K562 (cell line): ENCODE measurements at regions not wholly inside any gene's neighbourhood (a gene's known extent, or its start where the extent isn't known, plus 50 kb on each side); places are given as distances from the start of the nearest gene placed in this dataset.

Experiments
- ATAC-seq: fragments of 200-7000 bp; cut with Tn5 transposase; 3 replicates; pipeline ENCODE4 v1.9.1; 2020; ENCODE audit warnings: moderate library complexity
- BruUV-seq: library from RNA; stranded (reverse); fragments of 400-500 nt; replicated peaks from 2 replicates; lab custom pipeline; 2021; lab: Mats Ljungman, UMichigan
- CTCF ChIA-PET: fragments of 300-600 bp; formaldehyde crosslinking; extraction: SDS; loops from one replicate; lab custom pipeline; 2021; ENCODE audit warnings: low intra/inter-chr PET ratio; lab: Yijun Ruan, JAX
- POLR2A ChIA-PET: fragments of 300-600, 350-650 bp; sonication (Branson Sonifier 250); formaldehyde crosslinking; extraction: SDS; loops from one replicate; lab custom pipeline; 2021; ENCODE audit warnings: antibody characterized with exemption, inconsistent platforms; lab: Yijun Ruan, JAX
- DNase-seq, 4 experiments: peaks; one replicate each; pipeline versions ENCODE4 v3.0.0 to v3.0.0-alpha.2; 2011 to 2018; ENCODE audit warnings: low spot score in 3 of 4, mixed read lengths in 3 of 4; ENCODE audit errors: extremely low read depth in 1 of 4
- FAIRE-seq: peaks from 2 replicates; lab custom pipeline; 2011; peaks lifted over from hg19 to GRCh38; lab: Jason Lieb, UNC
- H2AFZ ChIP-seq: 2 replicates; pipeline ENCODE4 v1.6.0; 2011; ENCODE audit warnings: low read depth, low read length, control low read depth, inconsistent platforms
- H3K27ac ChIP-seq: fragments of 200-600 bp; 3 replicates; pipeline ENCODE4 v1.8.0; 2011; ENCODE audit warnings: low read depth, mild to moderate bottlenecking, control low read depth, inconsistent platforms, low read length, moderate library complexity, mixed read lengths; ENCODE audit errors: extremely low read depth
- H3K27me3 ChIP-seq, 2 experiments: fragments of 300-600 bp in 1 of 2; 2 replicates in 1 of 2; 3 replicates in 1 of 2; pipeline versions ENCODE4 v1.6.0 to v1.8.0; 2011; ENCODE audit warnings: inconsistent platforms in 2 of 2, low read length in 2 of 2, mild to moderate bottlenecking in 1 of 2, mixed read lengths in 1 of 2, moderate library complexity in 1 of 2; ENCODE audit not compliant: control insufficient read depth in 2 of 2, insufficient read depth in 2 of 2
- H3K36me3 ChIP-seq: fragments of 300-600 bp; 3 replicates; pipeline ENCODE4 v1.8.0; 2011; ENCODE audit warnings: mild to moderate bottlenecking, low read length, inconsistent platforms; ENCODE audit not compliant: control insufficient read depth, insufficient read depth
- H3K4me1 ChIP-seq, 2 experiments: fragments of 200-600 bp in 1 of 2; replicated peaks in 1 of 2; 2 replicates in 1 of 2; 3 replicates in 1 of 2; pipeline versions ENCODE4 v1.5.1 to v1.8.0; 2011; ENCODE audit warnings: inconsistent platforms in 2 of 2, low read length in 2 of 2, mild to moderate bottlenecking in 1 of 2, mixed read lengths in 1 of 2, moderate library complexity in 1 of 2; ENCODE audit not compliant: control insufficient read depth in 2 of 2, insufficient read depth in 2 of 2
- H3K4me2 ChIP-seq: 2 replicates; pipeline ENCODE4 v1.6.1; 2011; ENCODE audit warnings: low read length, control low read depth, inconsistent platforms, mixed read lengths; ENCODE audit not compliant: insufficient read depth
- H3K4me3 ChIP-seq: fragments of 200-600 bp; sonication (generic), shearing (Covaris generic); 2 replicates; pipeline ENCODE4 v1.5.1; 2016; ENCODE audit warnings: control low read depth, inconsistent platforms
- H3K79me2 ChIP-seq: fragments of 200-600 bp; 3 replicates; pipeline ENCODE4 v1.8.0; 2011; ENCODE audit warnings: low read length, inconsistent platforms; ENCODE audit not compliant: control insufficient read depth, insufficient read depth
- H3K9ac ChIP-seq, 2 experiments: 2 replicates each; pipeline versions ENCODE4 v1.6.0 to v1.6.1; 2011; ENCODE audit warnings: low read depth in 2 of 2, low read length in 2 of 2, control low read depth in 1 of 2, inconsistent platforms in 1 of 2, mild to moderate bottlenecking in 1 of 2, mixed read lengths in 1 of 2; ENCODE audit not compliant: insufficient read depth in 1 of 2
- H3K9me1 ChIP-seq: one replicate; pipeline ENCODE4 v1.6.0; 2011; ENCODE audit warnings: inconsistent platforms, mild to moderate bottlenecking, low read length, moderate library complexity; ENCODE audit not compliant: control insufficient read depth, insufficient read depth
- H3K9me3 ChIP-seq: replicated peaks from 2 replicates; pipeline ENCODE4 v1.5.1; 2011; ENCODE audit warnings: low read depth, low read length, inconsistent platforms; ENCODE audit not compliant: control insufficient read depth, insufficient read depth
- H4K20me1 ChIP-seq: replicated peaks from 2 replicates; pipeline ENCODE4 v1.6.1; 2011; ENCODE audit warnings: low read length, inconsistent platforms, mixed read lengths; ENCODE audit not compliant: control insufficient read depth, insufficient read depth
- BDP1 ChIP-seq: IDR thresholded peaks from 3 replicates; pipeline ENCODE4 v1.6.1; 2011; ENCODE audit not compliant: insufficient read length, insufficient read depth
- EGR1 ChIP-seq: fragments of 450-650 bp; conservative IDR thresholded peaks from 2 replicates; pipeline ENCODE4 v1.6.1; 2017; ENCODE audit warnings: mild to moderate bottlenecking
- HSF4 ChIP-seq: fragments of 250-450 bp; sonication (Bioruptor Pico); IDR thresholded peaks from 2 replicates; pipeline ENCODE4 v2.1.2; 2022; ENCODE audit warnings: mild to moderate bottlenecking, moderate library complexity, borderline replicate concordance
- NFE2 ChIP-seq: IDR thresholded peaks from 2 replicates; pipeline ENCODE4 v1.6.1; 2014; ENCODE audit warnings: antibody characterized with exemption, low read depth
- RFX7 ChIP-seq: fragments of 250-450 bp; sonication (Bioruptor Pico); IDR thresholded peaks from 2 replicates; pipeline ENCODE4 v1.5.1; 2021; ENCODE audit warnings: mild to moderate bottlenecking
- SREBF1 ChIP-seq: fragments of 150-350 bp; IDR thresholded peaks from 2 replicates; pipeline ENCODE4 v1.6.1; 2014; ENCODE audit warnings: antibody characterized with exemption, low read depth, low read length, borderline replicate concordance
- XRCC4 ChIP-seq: IDR thresholded peaks from one replicate; pipeline ENCODE4 v1.6.1; 2011; ENCODE audit not compliant: insufficient read depth, insufficient read length; ENCODE audit errors: extremely low read depth
- ZBTB8A ChIP-seq: fragments of 450-650 bp; IDR thresholded peaks from 2 replicates; pipeline ENCODE4 v1.6.1; 2018; ENCODE audit warnings: mild to moderate bottlenecking, moderate library complexity; ENCODE audit not compliant: partially characterized antibody
- ZNF133 ChIP-seq: fragments of 250-450 bp; sonication (Bioruptor Pico); IDR thresholded peaks from 2 replicates; pipeline ENCODE4 v1.4.0; 2020; ENCODE audit warnings: mild to moderate bottlenecking
- ZNF324 ChIP-seq: fragments of 250-450 bp; sonication (Bioruptor Pico); IDR thresholded peaks from 2 replicates; pipeline ENCODE4 v1.4.0; 2020; ENCODE audit warnings: mild to moderate bottlenecking
- ZNF644 ChIP-seq: fragments of 200-800 bp; sonication (Bioruptor generic); IDR thresholded peaks from 2 replicates; pipeline ENCODE4 v1.6.1; 2016; ENCODE audit warnings: low read depth, missing genetic modification characterization, missing compliant biosample characterization
- WGBS: fragments of 100-300 bp; shearing (Covaris generic); methylation state at CpG from one replicate; pipeline ENCODE4 v1.1.6; 2016; ENCODE audit warnings: low coverage, mixed read lengths; ENCODE audit not compliant: insufficient coverage; ENCODE audit errors: missing lambda C conversion rate; 5-methylcytosine and 5-hydroxymethylcytosine counted together
- in situ Hi-C: fragments of 300-500 bp; cut with MboI; formaldehyde crosslinking; loops from 4 replicates; pipeline ENCODE4 v1.15.0; 2018; ENCODE audit warnings: inconsistent platforms, mixed read lengths
- intact Hi-C: fragments of 100-400 bp; cut with micrococcal nuclease; formaldehyde crosslinking; loops from 2 replicates; pipeline ENCODE4 v1.14.2; 2022
- TF ChIP-seq, protein P1 (sequence below), 3 experiments: fragments of 200-800 bp in 1 of 3; fragments of 250-450 bp in 1 of 3; fragments of 450-650 bp in 1 of 3; sonication (Bioruptor Pico) in 1 of 3; sonication (Bioruptor generic) in 1 of 3; formaldehyde crosslinking in 1 of 3; IDR thresholded peaks; 2 replicates each; pipeline versions ENCODE4 v1.6.1 to v1.8.0; 2016 to 2022; ENCODE audit warnings: mild to moderate bottlenecking in 2 of 3, missing genetic modification characterization in 2 of 3, missing compliant biosample characterization in 1 of 3, moderate library complexity in 1 of 3
- TF ChIP-seq, protein P2 (sequence below): sonication (generic); formaldehyde crosslinking; IDR thresholded peaks from 2 replicates; pipeline ENCODE4 v1.8.0; 2022; ENCODE audit warnings: mild to moderate bottlenecking, low read depth, missing genetic modification reagents
- TF ChIP-seq, protein P3 (sequence below): sonication (generic); formaldehyde crosslinking; IDR thresholded peaks from 2 replicates; pipeline ENCODE4 v1.8.1; 2023; ENCODE audit warnings: mild to moderate bottlenecking, missing genetic modification reagents, moderate library complexity

DNA sequence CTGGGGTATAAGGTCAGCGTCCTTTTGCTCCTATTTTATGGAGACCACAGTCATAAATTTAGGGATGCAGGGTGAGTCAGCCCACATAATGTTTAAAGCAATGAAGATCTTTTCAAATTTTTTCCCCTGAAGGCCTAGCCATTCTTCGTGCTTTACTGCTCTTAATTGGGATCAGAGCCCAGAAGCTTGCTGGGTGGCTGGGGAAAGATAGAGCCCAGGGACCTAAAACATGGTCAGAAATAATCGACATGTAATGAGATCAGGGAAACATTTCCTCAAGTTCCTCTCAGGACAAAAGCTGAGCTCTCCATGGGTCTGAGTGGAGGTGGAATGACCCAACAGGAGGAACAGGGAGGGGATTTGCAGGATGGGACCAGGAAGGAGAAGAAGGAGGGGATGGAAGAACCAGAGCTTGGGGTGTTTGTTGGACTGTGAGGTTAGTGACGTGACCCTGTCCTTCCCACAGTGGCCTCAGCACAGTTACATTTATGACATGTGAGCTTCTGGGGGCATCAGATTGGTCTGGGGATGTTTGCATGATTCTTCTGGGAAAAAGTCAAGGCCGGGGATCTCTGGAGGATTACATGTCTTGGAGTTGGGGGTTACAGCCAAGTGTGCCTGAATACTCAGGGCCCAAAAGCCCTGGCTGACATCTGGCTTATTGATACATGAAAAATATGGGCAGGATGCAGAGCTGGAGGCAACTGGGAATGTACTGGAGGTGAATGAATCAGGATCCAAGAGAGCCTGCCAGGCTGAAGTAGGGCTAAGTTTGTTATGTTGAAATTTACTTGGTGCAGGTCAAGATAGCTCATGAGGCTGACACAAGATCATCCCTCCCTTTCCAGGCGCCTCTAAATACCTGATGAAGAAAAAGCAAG, 477.9 kb downstream of the RPS24 start:
- Histone ChIP-seq H2AFZ (no peak overlapping the region), H3K4me3 (no peak overlapping the region), H4K20me1 (peaks cover 4% of the 10 kb centered on the region; the same call in 1 of the 2 replicates), H3K27me3 (peaks cover 0 to 15% of the 10 kb centered on the region in 2 experiments; a peak in 2 of 5 replicates), H3K9me3 (no peaks in the 10 kb centered on the region), H3K27ac (no peak overlapping the region), H3K4me2 (no peak overlapping the region), H3K36me3 (no peaks in the 10 kb centered on the region), H3K9me1 (no peaks in the 10 kb centered on the region), H3K9ac (no peak overlapping the region), H3K4me1 (no peaks in the 10 kb centered on the region), H3K79me2 (no peaks in the 10 kb centered on the region)
- ChIA-PET POLR2A (interaction anchor here (0.6 to 1.1 kb wide), 3 partner anchors 9 to 1351 kb away, joined by 3 to 4 read pairs (median 3); no protein-coding TSS in a partner anchor), CTCF (no interaction called here)
- ATAC-seq (no peak), DNase-seq (no peak), FAIRE-seq (no peak)
- in situ Hi-C loops (no loop called here), intact Hi-C loops (no loop called here)
- under 1% methylated on average over 6 of the region's 6 CpGs for WGBS
- no TSS peak for BruUV-seq
- no peak for TF ChIP-seq ZBTB8A
- no peak for TF ChIP-seq RFX7 (CRISPR knock-in tag)
- no peak for TF ChIP-seq NFE2
- no peak for TF ChIP-seq ZNF644 (tag)
- TF ChIP-seq, protein P1, sequence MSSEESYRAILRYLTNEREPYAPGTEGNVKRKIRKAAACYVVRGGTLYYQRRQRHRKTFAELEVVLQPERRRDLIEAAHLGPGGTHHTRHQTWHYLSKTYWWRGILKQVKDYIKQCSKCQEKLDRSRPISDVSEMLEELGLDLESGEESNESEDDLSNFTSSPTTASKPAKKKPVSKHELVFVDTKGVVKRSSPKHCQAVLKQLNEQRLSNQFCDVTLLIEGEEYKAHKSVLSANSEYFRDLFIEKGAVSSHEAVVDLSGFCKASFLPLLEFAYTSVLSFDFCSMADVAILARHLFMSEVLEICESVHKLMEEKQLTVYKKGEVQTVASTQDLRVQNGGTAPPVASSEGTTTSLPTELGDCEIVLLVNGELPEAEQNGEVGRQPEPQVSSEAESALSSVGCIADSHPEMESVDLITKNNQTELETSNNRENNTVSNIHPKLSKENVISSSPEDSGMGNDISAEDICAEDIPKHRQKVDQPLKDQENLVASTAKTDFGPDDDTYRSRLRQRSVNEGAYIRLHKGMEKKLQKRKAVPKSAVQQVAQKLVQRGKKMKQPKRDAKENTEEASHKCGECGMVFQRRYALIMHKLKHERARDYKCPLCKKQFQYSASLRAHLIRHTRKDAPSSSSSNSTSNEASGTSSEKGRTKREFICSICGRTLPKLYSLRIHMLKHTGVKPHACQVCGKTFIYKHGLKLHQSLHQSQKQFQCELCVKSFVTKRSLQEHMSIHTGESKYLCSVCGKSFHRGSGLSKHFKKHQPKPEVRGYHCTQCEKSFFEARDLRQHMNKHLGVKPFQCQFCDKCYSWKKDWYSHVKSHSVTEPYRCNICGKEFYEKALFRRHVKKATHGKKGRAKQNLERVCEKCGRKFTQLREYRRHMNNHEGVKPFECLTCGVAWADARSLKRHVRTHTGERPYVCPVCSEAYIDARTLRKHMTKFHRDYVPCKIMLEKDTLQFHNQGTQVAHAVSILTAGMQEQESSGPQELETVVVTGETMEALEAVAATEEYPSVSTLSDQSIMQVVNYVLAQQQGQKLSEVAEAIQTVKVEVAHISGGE (CRISPR knock-in tag; IDR thresholded peaks at IDR 0.05), result no peak
- no peak for TF ChIP-seq XRCC4
- TF ChIP-seq EGR1, result no peak
- TF ChIP-seq ZNF133 (CRISPR knock-in tag), result no peak
- TF ChIP-seq, protein P2, sequence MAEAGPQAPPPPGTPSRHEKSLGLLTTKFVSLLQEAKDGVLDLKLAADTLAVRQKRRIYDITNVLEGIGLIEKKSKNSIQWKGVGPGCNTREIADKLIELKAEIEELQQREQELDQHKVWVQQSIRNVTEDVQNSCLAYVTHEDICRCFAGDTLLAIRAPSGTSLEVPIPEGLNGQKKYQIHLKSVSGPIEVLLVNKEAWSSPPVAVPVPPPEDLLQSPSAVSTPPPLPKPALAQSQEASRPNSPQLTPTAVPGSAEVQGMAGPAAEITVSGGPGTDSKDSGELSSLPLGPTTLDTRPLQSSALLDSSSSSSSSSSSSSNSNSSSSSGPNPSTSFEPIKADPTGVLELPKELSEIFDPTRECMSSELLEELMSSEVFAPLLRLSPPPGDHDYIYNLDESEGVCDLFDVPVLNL (CRISPR knock-in tag), result no peak
- no peak for TF ChIP-seq ZNF324 (CRISPR knock-in tag)
- TF ChIP-seq SREBF1, result no peak
- no peak for TF ChIP-seq HSF4
- TF ChIP-seq, protein P3, sequence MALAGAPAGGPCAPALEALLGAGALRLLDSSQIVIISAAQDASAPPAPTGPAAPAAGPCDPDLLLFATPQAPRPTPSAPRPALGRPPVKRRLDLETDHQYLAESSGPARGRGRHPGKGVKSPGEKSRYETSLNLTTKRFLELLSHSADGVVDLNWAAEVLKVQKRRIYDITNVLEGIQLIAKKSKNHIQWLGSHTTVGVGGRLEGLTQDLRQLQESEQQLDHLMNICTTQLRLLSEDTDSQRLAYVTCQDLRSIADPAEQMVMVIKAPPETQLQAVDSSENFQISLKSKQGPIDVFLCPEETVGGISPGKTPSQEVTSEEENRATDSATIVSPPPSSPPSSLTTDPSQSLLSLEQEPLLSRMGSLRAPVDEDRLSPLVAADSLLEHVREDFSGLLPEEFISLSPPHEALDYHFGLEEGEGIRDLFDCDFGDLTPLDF, result no peak
- TF ChIP-seq BDP1, result no peak
